SK-N-SH treated with all-trans-retinoic acid at 6 μM for 48 hours (cell line): ENCODE measurements at regions not wholly inside any gene's neighbourhood (a gene's known extent, or its start where the extent isn't known, plus 50 kb on each side); places are given as distances from the start of the nearest gene placed in this dataset.
"Not testable (repeated sequence)": the region's sequence is repeated elsewhere in the genome, so short reads cannot be mapped to it uniquely, and the experiment has no call there.

ENCODE experiments used
- ATAC-seq: fragments of 200-7000 bp; cut with Tn5 transposase; 3 replicates; pipeline ENCODE4 v1.9.1; 2020; ENCODE audit warnings: mild to moderate bottlenecking, moderate library complexity
- ARNTL ChIP-seq: fragments of 450-650 bp; formaldehyde crosslinking; IDR thresholded peaks from 2 replicates; pipeline ENCODE4 v1.5.0; 2020; ENCODE audit warnings: low read depth, mild to moderate bottlenecking, moderate library complexity, borderline replicate concordance
- BACH2 ChIP-seq: fragments of 250-450 bp; sonication (Bioruptor Pico); IDR thresholded peaks from 2 replicates; pipeline ENCODE4 v1.9.0; 2021; ENCODE audit warnings: mild to moderate bottlenecking, borderline replicate concordance
- CREB5 ChIP-seq: fragments of 250-450 bp; sonication (Bioruptor Pico); IDR thresholded peaks from 2 replicates; pipeline ENCODE4 v1.5.1; 2020; ENCODE audit warnings: low read depth, mild to moderate bottlenecking, moderate library complexity
- CSDC2 ChIP-seq: fragments of 250-450 bp; sonication (Bioruptor Pico); IDR thresholded peaks from 2 replicates; pipeline ENCODE4 v1.5.0; 2020; ENCODE audit warnings: mild to moderate bottlenecking, moderate library complexity
- CSRNP3 ChIP-seq: fragments of 250-450 bp; sonication (Bioruptor Pico); IDR thresholded peaks from 2 replicates; pipeline ENCODE4 v1.5.1; 2021; ENCODE audit warnings: mild to moderate bottlenecking, moderate library complexity
- GLIS3 ChIP-seq: fragments of 250-450 bp; sonication (Bioruptor Pico); IDR thresholded peaks from 2 replicates; pipeline ENCODE4 v1.5.0; 2020; ENCODE audit warnings: mild to moderate bottlenecking, moderate library complexity
- ISL1 ChIP-seq: fragments of 250-450 bp; sonication (Bioruptor Pico); IDR thresholded peaks from 2 replicates; pipeline ENCODE4 v2.1.2; 2022; ENCODE audit warnings: mild to moderate bottlenecking, moderate library complexity
- OSR1 ChIP-seq: fragments of 250-450 bp; sonication (Bioruptor Pico); IDR thresholded peaks from 2 replicates; pipeline ENCODE4 v1.8.0; 2022; ENCODE audit warnings: moderate library complexity, mild to moderate bottlenecking, inconsistent platforms
- PATZ1 ChIP-seq: fragments of 250-450 bp; sonication (Bioruptor Pico); IDR thresholded peaks from 2 replicates; pipeline ENCODE4 v1.8.0; 2020; ENCODE audit warnings: mild to moderate bottlenecking, moderate library complexity, borderline replicate concordance
- PPARA ChIP-seq: fragments of 250-450 bp; sonication (Bioruptor Pico); IDR thresholded peaks from 2 replicates; pipeline ENCODE4 v1.5.0; 2020; ENCODE audit warnings: mild to moderate bottlenecking, borderline replicate concordance
- SNAI2 ChIP-seq: fragments of 250-450 bp; sonication (Bioruptor Pico); IDR thresholded peaks from 2 replicates; pipeline ENCODE4 v1.5.0; 2020; ENCODE audit warnings: mild to moderate bottlenecking, moderate library complexity
- TOX ChIP-seq: fragments of 250-450 bp; sonication (Bioruptor Pico); IDR thresholded peaks from 2 replicates; pipeline ENCODE4 v1.8.0; 2021; ENCODE audit warnings: mild to moderate bottlenecking, moderate library complexity, borderline replicate concordance
- TSHZ2 ChIP-seq: fragments of 250-450 bp; sonication (Bioruptor Pico); IDR thresholded peaks from 2 replicates; pipeline ENCODE4 v1.5.0; 2020; ENCODE audit warnings: mild to moderate bottlenecking, moderate library complexity
- ZC3H10 ChIP-seq: fragments of 250-450 bp; sonication (Bioruptor Pico); IDR thresholded peaks from 2 replicates; pipeline ENCODE4 v1.5.1; 2021; ENCODE audit warnings: mild to moderate bottlenecking, moderate library complexity
- ZFP30 ChIP-seq: fragments of 450-650 bp; formaldehyde crosslinking; IDR thresholded peaks from 2 replicates; pipeline ENCODE4 v1.5.0; 2022; ENCODE audit warnings: mild to moderate bottlenecking, moderate library complexity
- ZNF565 ChIP-seq: fragments of 450-650 bp; formaldehyde crosslinking; conservative IDR thresholded peaks from 2 replicates; pipeline ENCODE4 v1.5.0; 2020; ENCODE audit warnings: low read depth, mild to moderate bottlenecking, moderate library complexity
- ZNF70 ChIP-seq: fragments of 450-650 bp; formaldehyde crosslinking; IDR thresholded peaks from 2 replicates; pipeline ENCODE4 v1.5.0; 2020; ENCODE audit warnings: mild to moderate bottlenecking, moderate library complexity
- ZNF8 ChIP-seq: fragments of 450-650 bp; formaldehyde crosslinking; IDR thresholded peaks from 2 replicates; pipeline ENCODE4 v1.5.0; 2020; ENCODE audit warnings: mild to moderate bottlenecking, moderate library complexity
- TF ChIP-seq, protein P1 (sequence below): fragments of 250-450 bp; sonication (Bioruptor Pico); IDR thresholded peaks from 2 replicates; pipeline ENCODE4 v1.8.0; 2021; ENCODE audit warnings: low read depth, mild to moderate bottlenecking, moderate library complexity, borderline replicate concordance

- no peak for TF ChIP-seq TSHZ2 (CRISPR knock-in tag)
- TF ChIP-seq CREB5 (CRISPR knock-in tag) = no peak
- no peak for TF ChIP-seq PATZ1
- no peak for TF ChIP-seq GLIS3 (CRISPR knock-in tag)
- no peak for TF ChIP-seq SNAI2 (CRISPR knock-in tag)
Observed at GRCh38 chr2:51265539-51265938, 233.6 kb upstream of the NRXN1 start (continued).

DNA sequence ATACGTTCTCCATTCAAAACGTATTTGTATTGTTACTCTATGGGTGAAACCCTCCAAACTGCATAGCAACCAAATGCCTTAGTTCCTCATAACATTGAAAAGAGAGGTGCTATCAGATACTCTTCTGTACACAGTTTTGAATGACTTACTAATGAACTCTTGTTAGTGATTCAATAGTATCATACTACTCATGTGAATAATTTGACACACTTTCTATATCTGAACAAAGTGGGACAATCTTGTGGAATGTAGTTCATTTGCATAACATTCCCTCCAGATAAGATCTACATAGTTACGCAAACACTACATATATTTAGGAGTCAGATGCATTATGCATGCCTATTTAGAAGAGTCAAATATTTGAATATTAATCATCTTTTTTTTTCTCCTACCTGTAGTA is 232.0 kb upstream of the NRXN1 start:
- ATAC-seq = no peak
- TF ChIP-seq ISL1 (CRISPR knock-in tag) (no peak), TOX (CRISPR knock-in tag) (no peak), ZFP30 (CRISPR knock-in tag) (no peak), GLIS3 (CRISPR knock-in tag) (no peak), CSDC2 (no peak), SNAI2 (CRISPR knock-in tag) (no peak), ZNF8 (no peak), CREB5 (CRISPR knock-in tag) (no peak), OSR1 (CRISPR knock-in tag) (no peak), ZC3H10 (CRISPR knock-in tag) (no peak), ZNF70 (no peak), ZNF565 (no peak), PPARA (CRISPR knock-in tag) (no peak), CSRNP3 (CRISPR knock-in tag) (no peak)
- TF ChIP-seq, protein P1, sequence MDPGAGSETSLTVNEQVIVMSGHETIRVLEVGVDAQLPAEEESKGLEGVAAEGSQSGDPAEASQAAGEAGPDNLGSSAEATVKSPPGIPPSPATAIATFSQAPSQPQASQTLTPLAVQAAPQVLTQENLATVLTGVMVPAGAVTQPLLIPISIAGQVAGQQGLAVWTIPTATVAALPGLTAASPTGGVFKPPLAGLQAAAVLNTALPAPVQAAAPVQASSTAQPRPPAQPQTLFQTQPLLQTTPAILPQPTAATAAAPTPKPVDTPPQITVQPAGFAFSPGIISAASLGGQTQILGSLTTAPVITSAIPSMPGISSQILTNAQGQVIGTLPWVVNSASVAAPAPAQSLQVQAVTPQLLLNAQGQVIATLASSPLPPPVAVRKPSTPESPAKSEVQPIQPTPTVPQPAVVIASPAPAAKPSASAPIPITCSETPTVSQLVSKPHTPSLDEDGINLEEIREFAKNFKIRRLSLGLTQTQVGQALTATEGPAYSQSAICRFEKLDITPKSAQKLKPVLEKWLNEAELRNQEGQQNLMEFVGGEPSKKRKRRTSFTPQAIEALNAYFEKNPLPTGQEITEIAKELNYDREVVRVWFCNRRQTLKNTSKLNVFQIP (CRISPR knock-in tag) = no peak
- TF ChIP-seq, all 23 proteins: peak for 0

DNA sequence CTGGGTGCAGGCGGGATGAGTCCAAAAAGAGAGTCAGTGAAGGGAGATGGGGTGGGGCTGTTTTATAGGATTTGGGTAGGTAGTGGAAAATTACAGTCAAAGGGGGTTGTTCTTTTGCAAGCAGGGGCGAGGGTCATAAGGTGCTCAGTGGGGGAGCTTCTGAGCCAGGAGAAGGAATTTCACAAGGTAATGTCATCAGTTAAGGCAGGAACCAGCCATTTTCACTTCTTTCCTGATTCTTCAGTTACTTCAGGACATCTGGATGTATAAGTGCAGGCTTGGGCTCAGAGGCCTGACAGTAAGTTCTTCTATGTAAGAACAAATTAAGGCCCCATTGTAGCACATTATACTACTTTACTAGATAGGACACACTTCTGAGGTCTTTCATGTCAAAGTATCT is 231.2 kb upstream of the NRXN1 start:
- ATAC-seq = not testable (repeated sequence)

DNA sequence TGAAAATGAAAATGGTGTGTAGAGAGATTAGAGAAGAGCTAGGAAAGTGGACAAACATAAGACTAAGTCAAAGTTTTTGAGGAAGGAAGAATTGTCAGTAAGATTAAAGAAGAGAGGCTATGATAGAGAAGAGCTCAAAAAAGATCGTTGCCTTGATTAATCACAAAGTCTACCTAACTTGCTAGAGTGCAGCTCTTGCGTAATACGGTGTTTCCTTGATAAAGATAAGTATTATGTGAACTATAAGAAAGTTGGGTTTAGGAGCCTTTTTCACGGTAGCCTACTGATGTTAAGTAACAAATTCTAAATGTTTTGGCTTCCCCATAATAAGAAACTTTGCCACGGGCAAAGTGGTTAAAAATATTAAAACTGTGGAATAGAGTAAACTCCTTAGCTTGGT is 226.4 kb upstream of the NRXN1 start:
- TF ChIP-seq CSDC2 = no peak
- no peak for TF ChIP-seq GLIS3 (CRISPR knock-in tag)
- no peak for TF ChIP-seq BACH2 (CRISPR knock-in tag)
- no peak for TF ChIP-seq CREB5 (CRISPR knock-in tag)
- TF ChIP-seq CSRNP3 (CRISPR knock-in tag) = no peak
- no peak for TF ChIP-seq ZC3H10 (CRISPR knock-in tag)
- no peak for TF ChIP-seq ZNF8
- TF ChIP-seq ARNTL = no peak
- no peak for ATAC-seq
